HPDE6-E6E7 (cell line): ENCODE measurements at regions not wholly inside any gene's neighbourhood (a gene's known extent, or its start where the extent isn't known, plus 50 kb on each side); places are given as distances from the start of the nearest gene placed in this dataset.
"Not testable (repeated sequence)": the region's sequence is repeated elsewhere in the genome, so short reads cannot be mapped to it uniquely, and the experiment has no call there.

ENCODE experiments used
- DNase-seq: peaks from one replicate; pipeline ENCODE4 v3.0.0; 2011; ENCODE audit warnings: missing footprints; ENCODE audit errors: extremely low spot score

- no peak for DNase-seq
Observed at GRCh38 chr12:34405286-34406227, 383.3 kb downstream of the ALG10 start.

- DNase-seq, result no peak
Observed at GRCh38 chr12:34406228-34406995, 384.1 kb downstream of the ALG10 start.

GRCh38 chr12:34406996-34407300 lies 384.7 kb downstream of the ALG10 start:
- DNase-seq, result no peak

GRCh38 chr12:34407813-34408212 lies 385.5 kb downstream of the ALG10 start:
- no peak for DNase-seq

- DNase-seq, result not testable (repeated sequence)
Observed at GRCh38 chr12:34431509-34431908, 409.2 kb downstream of the ALG10 start.
